OCI-LY7 (cell line): ENCODE measurements at regions not wholly inside any gene's neighbourhood (a gene's known extent, or its start where the extent isn't known, plus 50 kb on each side); places are given as distances from the start of the nearest gene placed in this dataset.
"Not testable (repeated sequence)": the region's sequence is repeated elsewhere in the genome, so short reads cannot be mapped to it uniquely, and the experiment has no call there.

Source experiments
- EZH2phosphoT487 ChIP-seq: fragments of 200-600 bp; sonication (generic); IDR thresholded peaks from 2 replicates; pipeline ENCODE4 v1.6.1; 2018; ENCODE audit warnings: low read depth, borderline replicate concordance, mild to moderate bottlenecking, mixed run types, antibody characterized with exemption, low read length, moderate library complexity, mixed read lengths
- TF ChIP-seq, protein P1 (sequence below): fragments of 200-600 bp; sonication (generic); conservative IDR thresholded peaks from 2 replicates; pipeline ENCODE4 v1.5.1; 2014; ENCODE audit warnings: mild to moderate bottlenecking, antibody characterized with exemption, low read length, moderate library complexity, mixed read lengths

DNA sequence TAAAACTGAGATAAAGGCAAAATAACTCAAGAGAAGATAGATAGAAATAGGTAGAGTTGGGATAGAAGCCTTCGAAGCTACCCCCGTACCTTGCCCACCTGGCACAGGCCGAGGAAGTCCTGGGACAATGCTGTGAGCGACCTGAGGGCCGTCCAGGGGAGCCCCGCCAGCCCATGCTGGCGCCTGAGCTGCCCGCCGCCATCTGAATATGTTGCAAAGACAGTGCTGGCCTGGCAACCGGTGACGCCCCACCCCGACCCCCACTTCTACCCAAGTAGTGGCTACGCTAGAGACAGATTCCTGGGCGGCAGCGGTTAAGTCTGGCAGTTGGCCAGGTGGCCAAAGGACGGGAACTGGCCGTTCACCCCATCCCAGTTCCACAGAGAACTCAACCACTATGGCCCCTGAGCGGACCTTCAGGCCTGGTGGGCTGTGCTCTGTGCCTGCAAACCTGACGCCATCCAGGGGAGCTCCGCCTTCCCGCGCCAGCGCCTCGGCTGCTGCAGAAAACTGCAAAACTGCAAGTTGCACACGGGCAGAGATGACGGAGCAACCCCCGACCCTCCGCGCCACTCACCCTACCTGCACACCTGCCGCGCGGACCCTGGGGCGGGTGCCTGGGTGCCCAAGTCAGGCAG is 866.2 kb downstream of the SPATA31A1 start:
- TF ChIP-seq EZH2phosphoT487 = not testable (repeated sequence)
- TF ChIP-seq, protein P1, sequence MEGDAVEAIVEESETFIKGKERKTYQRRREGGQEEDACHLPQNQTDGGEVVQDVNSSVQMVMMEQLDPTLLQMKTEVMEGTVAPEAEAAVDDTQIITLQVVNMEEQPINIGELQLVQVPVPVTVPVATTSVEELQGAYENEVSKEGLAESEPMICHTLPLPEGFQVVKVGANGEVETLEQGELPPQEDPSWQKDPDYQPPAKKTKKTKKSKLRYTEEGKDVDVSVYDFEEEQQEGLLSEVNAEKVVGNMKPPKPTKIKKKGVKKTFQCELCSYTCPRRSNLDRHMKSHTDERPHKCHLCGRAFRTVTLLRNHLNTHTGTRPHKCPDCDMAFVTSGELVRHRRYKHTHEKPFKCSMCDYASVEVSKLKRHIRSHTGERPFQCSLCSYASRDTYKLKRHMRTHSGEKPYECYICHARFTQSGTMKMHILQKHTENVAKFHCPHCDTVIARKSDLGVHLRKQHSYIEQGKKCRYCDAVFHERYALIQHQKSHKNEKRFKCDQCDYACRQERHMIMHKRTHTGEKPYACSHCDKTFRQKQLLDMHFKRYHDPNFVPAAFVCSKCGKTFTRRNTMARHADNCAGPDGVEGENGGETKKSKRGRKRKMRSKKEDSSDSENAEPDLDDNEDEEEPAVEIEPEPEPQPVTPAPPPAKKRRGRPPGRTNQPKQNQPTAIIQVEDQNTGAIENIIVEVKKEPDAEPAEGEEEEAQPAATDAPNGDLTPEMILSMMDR = not testable (repeated sequence)
